PFSK-1 (cell line): ENCODE measurements at regions not wholly inside any gene's neighbourhood (a gene's known extent, or its start where the extent isn't known, plus 50 kb on each side); places are given as distances from the start of the nearest gene placed in this dataset.

Source experiments
- POLR2AphosphoS5 ChIP-seq: IDR thresholded peaks from 2 replicates; pipeline ENCODE4 v1.6.1; 2012; ENCODE audit warnings: low read depth, mild to moderate bottlenecking, control low read depth, low read length, moderate library complexity
- SIN3A ChIP-seq: IDR thresholded peaks from 2 replicates; pipeline ENCODE4 v1.6.1; 2012; ENCODE audit warnings: mild to moderate bottlenecking, low read length, moderate library complexity, borderline replicate concordance; ENCODE audit not compliant: insufficient read depth
- TF ChIP-seq, protein P1 (sequence below), 2 experiments: IDR thresholded peaks; 2 replicates each; pipeline versions ENCODE4 v1.6.1 to v1.8.0; 2011 to 2012; ENCODE audit warnings: low read depth in 2 of 2, low read length in 2 of 2, control low read depth in 1 of 2, inconsistent platforms in 1 of 2, mild to moderate bottlenecking in 1 of 2, moderate library complexity in 1 of 2; ENCODE audit not compliant: insufficient read depth in 1 of 2

DNA sequence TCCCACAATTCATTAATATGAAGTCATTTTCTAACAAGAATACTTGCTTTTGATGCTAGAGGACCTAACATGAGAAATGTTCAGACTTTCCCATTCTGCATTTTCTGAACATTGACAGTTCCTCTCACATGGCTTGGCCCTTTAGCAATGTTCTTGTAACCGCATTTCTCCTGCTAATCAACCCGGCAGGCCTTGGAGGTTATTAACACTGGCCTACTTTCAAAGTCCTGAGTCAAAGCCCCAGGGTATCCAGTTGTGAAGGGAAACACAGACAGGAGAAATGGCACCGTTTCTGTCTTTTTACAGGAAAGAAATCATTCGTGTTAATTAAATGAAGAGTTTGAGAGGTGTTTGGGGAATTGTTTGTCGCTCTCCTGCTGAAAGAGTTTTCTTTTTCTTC, 446.5 kb upstream of the MIS18BP1 start:
- TF ChIP-seq, protein P1, sequence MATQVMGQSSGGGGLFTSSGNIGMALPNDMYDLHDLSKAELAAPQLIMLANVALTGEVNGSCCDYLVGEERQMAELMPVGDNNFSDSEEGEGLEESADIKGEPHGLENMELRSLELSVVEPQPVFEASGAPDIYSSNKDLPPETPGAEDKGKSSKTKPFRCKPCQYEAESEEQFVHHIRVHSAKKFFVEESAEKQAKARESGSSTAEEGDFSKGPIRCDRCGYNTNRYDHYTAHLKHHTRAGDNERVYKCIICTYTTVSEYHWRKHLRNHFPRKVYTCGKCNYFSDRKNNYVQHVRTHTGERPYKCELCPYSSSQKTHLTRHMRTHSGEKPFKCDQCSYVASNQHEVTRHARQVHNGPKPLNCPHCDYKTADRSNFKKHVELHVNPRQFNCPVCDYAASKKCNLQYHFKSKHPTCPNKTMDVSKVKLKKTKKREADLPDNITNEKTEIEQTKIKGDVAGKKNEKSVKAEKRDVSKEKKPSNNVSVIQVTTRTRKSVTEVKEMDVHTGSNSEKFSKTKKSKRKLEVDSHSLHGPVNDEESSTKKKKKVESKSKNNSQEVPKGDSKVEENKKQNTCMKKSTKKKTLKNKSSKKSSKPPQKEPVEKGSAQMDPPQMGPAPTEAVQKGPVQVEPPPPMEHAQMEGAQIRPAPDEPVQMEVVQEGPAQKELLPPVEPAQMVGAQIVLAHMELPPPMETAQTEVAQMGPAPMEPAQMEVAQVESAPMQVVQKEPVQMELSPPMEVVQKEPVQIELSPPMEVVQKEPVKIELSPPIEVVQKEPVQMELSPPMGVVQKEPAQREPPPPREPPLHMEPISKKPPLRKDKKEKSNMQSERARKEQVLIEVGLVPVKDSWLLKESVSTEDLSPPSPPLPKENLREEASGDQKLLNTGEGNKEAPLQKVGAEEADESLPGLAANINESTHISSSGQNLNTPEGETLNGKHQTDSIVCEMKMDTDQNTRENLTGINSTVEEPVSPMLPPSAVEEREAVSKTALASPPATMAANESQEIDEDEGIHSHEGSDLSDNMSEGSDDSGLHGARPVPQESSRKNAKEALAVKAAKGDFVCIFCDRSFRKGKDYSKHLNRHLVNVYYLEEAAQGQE (IDR thresholded peaks at IDR 0.05; ENCODE audit: insufficient read depth in 1 of 2, low read depth in 2 of 2, low read length in 2 of 2) = no peak
- TF ChIP-seq POLR2AphosphoS5 = no peak
- no peak for TF ChIP-seq SIN3A
